ENCODE measurements at regions not wholly inside any gene's neighbourhood (a gene's known extent, or its start where the extent isn't known, plus 50 kb on each side); places are given as distances from the start of the nearest gene placed in this dataset.

DNA sequence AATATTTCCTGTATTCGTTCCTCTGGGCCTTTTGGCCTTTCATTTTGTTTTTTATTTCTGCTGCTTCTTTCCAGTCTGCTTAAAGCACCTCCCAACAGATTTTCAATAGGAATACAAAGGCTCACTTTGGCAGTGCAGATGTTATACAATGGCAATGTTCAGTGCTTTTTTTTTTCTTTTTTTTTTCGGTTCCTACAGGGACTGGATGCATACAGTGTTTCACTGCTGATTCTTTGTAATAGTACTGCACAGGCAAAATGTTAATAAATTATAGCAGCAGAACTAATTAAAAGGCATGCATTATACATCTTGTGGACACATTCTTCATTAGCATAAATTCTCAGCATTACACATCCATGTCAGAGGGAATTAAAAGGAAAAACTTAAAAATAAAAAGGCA is 356.6 kb upstream of the C9orf72 start (continued):
- TF ChIP-seq, protein P1, sequence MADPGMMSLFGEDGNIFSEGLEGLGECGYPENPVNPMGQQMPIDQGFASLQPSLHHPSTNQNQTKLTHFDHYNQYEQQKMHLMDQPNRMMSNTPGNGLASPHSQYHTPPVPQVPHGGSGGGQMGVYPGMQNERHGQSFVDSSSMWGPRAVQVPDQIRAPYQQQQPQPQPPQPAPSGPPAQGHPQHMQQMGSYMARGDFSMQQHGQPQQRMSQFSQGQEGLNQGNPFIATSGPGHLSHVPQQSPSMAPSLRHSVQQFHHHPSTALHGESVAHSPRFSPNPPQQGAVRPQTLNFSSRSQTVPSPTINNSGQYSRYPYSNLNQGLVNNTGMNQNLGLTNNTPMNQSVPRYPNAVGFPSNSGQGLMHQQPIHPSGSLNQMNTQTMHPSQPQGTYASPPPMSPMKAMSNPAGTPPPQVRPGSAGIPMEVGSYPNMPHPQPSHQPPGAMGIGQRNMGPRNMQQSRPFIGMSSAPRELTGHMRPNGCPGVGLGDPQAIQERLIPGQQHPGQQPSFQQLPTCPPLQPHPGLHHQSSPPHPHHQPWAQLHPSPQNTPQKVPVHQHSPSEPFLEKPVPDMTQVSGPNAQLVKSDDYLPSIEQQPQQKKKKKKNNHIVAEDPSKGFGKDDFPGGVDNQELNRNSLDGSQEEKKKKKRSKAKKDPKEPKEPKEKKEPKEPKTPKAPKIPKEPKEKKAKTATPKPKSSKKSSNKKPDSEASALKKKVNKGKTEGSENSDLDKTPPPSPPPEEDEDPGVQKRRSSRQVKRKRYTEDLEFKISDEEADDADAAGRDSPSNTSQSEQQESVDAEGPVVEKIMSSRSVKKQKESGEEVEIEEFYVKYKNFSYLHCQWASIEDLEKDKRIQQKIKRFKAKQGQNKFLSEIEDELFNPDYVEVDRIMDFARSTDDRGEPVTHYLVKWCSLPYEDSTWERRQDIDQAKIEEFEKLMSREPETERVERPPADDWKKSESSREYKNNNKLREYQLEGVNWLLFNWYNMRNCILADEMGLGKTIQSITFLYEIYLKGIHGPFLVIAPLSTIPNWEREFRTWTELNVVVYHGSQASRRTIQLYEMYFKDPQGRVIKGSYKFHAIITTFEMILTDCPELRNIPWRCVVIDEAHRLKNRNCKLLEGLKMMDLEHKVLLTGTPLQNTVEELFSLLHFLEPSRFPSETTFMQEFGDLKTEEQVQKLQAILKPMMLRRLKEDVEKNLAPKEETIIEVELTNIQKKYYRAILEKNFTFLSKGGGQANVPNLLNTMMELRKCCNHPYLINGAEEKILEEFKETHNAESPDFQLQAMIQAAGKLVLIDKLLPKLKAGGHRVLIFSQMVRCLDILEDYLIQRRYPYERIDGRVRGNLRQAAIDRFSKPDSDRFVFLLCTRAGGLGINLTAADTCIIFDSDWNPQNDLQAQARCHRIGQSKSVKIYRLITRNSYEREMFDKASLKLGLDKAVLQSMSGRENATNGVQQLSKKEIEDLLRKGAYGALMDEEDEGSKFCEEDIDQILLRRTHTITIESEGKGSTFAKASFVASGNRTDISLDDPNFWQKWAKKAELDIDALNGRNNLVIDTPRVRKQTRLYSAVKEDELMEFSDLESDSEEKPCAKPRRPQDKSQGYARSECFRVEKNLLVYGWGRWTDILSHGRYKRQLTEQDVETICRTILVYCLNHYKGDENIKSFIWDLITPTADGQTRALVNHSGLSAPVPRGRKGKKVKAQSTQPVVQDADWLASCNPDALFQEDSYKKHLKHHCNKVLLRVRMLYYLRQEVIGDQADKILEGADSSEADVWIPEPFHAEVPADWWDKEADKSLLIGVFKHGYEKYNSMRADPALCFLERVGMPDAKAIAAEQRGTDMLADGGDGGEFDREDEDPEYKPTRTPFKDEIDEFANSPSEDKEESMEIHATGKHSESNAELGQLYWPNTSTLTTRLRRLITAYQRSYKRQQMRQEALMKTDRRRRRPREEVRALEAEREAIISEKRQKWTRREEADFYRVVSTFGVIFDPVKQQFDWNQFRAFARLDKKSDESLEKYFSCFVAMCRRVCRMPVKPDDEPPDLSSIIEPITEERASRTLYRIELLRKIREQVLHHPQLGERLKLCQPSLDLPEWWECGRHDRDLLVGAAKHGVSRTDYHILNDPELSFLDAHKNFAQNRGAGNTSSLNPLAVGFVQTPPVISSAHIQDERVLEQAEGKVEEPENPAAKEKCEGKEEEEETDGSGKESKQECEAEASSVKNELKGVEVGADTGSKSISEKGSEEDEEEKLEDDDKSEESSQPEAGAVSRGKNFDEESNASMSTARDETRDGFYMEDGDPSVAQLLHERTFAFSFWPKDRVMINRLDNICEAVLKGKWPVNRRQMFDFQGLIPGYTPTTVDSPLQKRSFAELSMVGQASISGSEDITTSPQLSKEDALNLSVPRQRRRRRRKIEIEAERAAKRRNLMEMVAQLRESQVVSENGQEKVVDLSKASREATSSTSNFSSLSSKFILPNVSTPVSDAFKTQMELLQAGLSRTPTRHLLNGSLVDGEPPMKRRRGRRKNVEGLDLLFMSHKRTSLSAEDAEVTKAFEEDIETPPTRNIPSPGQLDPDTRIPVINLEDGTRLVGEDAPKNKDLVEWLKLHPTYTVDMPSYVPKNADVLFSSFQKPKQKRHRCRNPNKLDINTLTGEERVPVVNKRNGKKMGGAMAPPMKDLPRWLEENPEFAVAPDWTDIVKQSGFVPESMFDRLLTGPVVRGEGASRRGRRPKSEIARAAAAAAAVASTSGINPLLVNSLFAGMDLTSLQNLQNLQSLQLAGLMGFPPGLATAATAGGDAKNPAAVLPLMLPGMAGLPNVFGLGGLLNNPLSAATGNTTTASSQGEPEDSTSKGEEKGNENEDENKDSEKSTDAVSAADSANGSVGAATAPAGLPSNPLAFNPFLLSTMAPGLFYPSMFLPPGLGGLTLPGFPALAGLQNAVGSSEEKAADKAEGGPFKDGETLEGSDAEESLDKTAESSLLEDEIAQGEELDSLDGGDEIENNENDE (IDR thresholded peaks at IDR 0.05; ENCODE audit: insufficient replicate concordance, low read length), result no peak
- no peak for TF ChIP-seq SAP30 (IDR thresholded peaks at IDR 0.05; ENCODE audit: insufficient read depth, insufficient replicate concordance, low read length)
- no peak for TF ChIP-seq RBBP5 (IDR thresholded peaks at IDR 0.05; ENCODE audit: borderline replicate concordance, low read depth, low read length)
- TF ChIP-seq HDAC6 (IDR thresholded peaks at IDR 0.05; ENCODE audit: low read depth, low read length), result no peak
- no peak for TF ChIP-seq RAD21 (IDR thresholded peaks at IDR 0.05 in 1 of 2, conservative IDR thresholded peaks at IDR 0.05 in 1 of 2; ENCODE audit: low read depth in 2 of 2, low read length in 2 of 2)
- no peak for TF ChIP-seq BACH1 (IDR thresholded peaks at IDR 0.05; ENCODE audit: low read length)
- TF ChIP-seq BRCA1 (IDR thresholded peaks at IDR 0.05; ENCODE audit: low read depth, low read length), result no peak
- TF ChIP-seq SIN3A (conservative IDR thresholded peaks at IDR 0.05 in 1 of 2, IDR thresholded peaks at IDR 0.05 in 1 of 2; ENCODE audit: low read depth in 1 of 2, low read length in 2 of 2), result no peak
- no peak for TF ChIP-seq KDM1A (IDR thresholded peaks at IDR 0.05; ENCODE audit: borderline replicate concordance, low read length)
- TF ChIP-seq NANOG (IDR thresholded peaks at IDR 0.05; ENCODE audit: insufficient read depth, low read depth, low read length, poor library complexity, severe bottlenecking), result no peak
- TF ChIP-seq TEAD4 (IDR thresholded peaks at IDR 0.05; ENCODE audit: low read depth, low read length), result no peak
- no peak for TF ChIP-seq CBX5 (IDR thresholded peaks at IDR 0.05; ENCODE audit: low read depth, low read length)
